ENCODE measurements at regions not wholly inside any gene's neighbourhood (a gene's known extent, or its start where the extent isn't known, plus 50 kb on each side); places are given as distances from the start of the nearest gene placed in this dataset.

DNA sequence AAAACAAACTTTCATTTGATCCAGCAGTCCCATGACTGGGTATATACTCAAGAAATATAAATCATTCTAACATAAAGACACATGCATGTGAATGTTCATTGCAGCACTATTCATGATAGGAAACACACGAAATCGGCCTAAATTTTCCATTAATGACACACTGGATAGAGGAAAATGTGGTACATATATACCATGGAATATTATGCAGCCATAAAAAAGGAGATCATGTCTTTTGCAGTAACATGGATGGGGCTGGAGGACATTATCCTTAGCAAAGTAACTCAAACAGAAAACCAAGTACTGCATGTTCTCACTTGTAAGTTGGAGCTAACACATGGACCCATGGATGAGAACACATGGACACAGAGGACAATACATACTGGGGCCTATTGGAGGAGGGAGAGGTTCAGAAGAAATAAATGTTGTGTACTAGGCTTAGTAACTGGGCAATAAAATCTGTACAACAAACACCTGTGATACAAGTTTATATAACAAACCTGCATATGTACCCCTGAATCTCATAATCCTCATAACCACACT is 283.6 kb downstream of the LMO7 start:
- TF ChIP-seq, protein P1, sequence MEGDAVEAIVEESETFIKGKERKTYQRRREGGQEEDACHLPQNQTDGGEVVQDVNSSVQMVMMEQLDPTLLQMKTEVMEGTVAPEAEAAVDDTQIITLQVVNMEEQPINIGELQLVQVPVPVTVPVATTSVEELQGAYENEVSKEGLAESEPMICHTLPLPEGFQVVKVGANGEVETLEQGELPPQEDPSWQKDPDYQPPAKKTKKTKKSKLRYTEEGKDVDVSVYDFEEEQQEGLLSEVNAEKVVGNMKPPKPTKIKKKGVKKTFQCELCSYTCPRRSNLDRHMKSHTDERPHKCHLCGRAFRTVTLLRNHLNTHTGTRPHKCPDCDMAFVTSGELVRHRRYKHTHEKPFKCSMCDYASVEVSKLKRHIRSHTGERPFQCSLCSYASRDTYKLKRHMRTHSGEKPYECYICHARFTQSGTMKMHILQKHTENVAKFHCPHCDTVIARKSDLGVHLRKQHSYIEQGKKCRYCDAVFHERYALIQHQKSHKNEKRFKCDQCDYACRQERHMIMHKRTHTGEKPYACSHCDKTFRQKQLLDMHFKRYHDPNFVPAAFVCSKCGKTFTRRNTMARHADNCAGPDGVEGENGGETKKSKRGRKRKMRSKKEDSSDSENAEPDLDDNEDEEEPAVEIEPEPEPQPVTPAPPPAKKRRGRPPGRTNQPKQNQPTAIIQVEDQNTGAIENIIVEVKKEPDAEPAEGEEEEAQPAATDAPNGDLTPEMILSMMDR (IDR thresholded peaks at IDR 0.05): no peak
- no peak for TF ChIP-seq POLR2A (IDR thresholded peaks at IDR 0.05)

Data from testis (tissue), 2 donors.